Mucosa of rectum (tissue), 2 donors: ENCODE measurements at regions not wholly inside any gene's neighbourhood (a gene's known extent, or its start where the extent isn't known, plus 50 kb on each side); places are given as distances from the start of the nearest gene placed in this dataset.
"Not testable (repeated sequence)": the region's sequence is repeated elsewhere in the genome, so short reads cannot be mapped to it uniquely, and the experiment has no call there.

ENCODE experiments used
- H3K27ac ChIP-seq, 2 donors: one replicate each; pipeline ENCODE4 v1.7.0; 2013; ENCODE audit warnings: inconsistent platforms in 2 of 2, low read depth in 2 of 2, low read length in 2 of 2
- H3K27me3 ChIP-seq, 2 donors: one replicate each; pipeline ENCODE4 v1.7.0; 2013; ENCODE audit warnings: low read length in 2 of 2; ENCODE audit not compliant: control insufficient read depth in 2 of 2, insufficient read depth in 2 of 2
- H3K36me3 ChIP-seq, 2 donors: one replicate each; pipeline ENCODE4 v1.7.0; 2013; ENCODE audit warnings: low read length in 2 of 2; ENCODE audit not compliant: control insufficient read depth in 2 of 2, insufficient read depth in 2 of 2
- H3K4me1 ChIP-seq, 2 donors: one replicate each; pipeline ENCODE4 v1.7.0; 2013; ENCODE audit warnings: low read length in 2 of 2, mild to moderate bottlenecking in 1 of 2; ENCODE audit not compliant: control insufficient read depth in 2 of 2, insufficient read depth in 2 of 2
- H3K4me3 ChIP-seq, 2 donors: one replicate each; pipeline ENCODE4 v1.7.0; 2013; ENCODE audit warnings: low read length in 2 of 2
- H3K9ac ChIP-seq, 2 donors: one replicate each; pipeline ENCODE4 v1.7.0; 2013; ENCODE audit warnings: low read length in 2 of 2, low read depth in 1 of 2, mild to moderate bottlenecking in 1 of 2
- H3K9me3 ChIP-seq, 2 donors: one replicate each; pipeline ENCODE4 v1.7.0; 2013; ENCODE audit warnings: low read length in 2 of 2; ENCODE audit not compliant: control insufficient read depth in 2 of 2
- donor health status: healthy.
- donor health status: Normal muscosa, but diverticular disease.

GRCh38 chr3:169029674-169030285 is 633.7 kb downstream of the MECOM start:
- Histone ChIP-seq H3K27ac (no peak overlapping the region), H3K9ac (no peak overlapping the region), H3K9me3 (no peaks in the 10 kb centered on the region), H3K4me1 (no peaks in the 10 kb centered on the region), H3K4me3 (no peak overlapping the region), H3K27me3 (no peaks in the 10 kb centered on the region), H3K36me3 (no peaks in the 10 kb centered on the region)

GRCh38 chr3:169028716-169029115 is 634.8 kb downstream of the MECOM start:
- H3K36me3 ChIP-seq, result no peaks in the 10 kb centered on the region
- H3K4me1 ChIP-seq, result no peaks in the 10 kb centered on the region
- no peak overlapping the region for H3K27ac ChIP-seq
- H3K27me3 ChIP-seq, result no peaks in the 10 kb centered on the region
- H3K9me3 ChIP-seq, result no peaks in the 10 kb centered on the region
- no peak overlapping the region for H3K9ac ChIP-seq
- no peak overlapping the region for H3K4me3 ChIP-seq

DNA sequence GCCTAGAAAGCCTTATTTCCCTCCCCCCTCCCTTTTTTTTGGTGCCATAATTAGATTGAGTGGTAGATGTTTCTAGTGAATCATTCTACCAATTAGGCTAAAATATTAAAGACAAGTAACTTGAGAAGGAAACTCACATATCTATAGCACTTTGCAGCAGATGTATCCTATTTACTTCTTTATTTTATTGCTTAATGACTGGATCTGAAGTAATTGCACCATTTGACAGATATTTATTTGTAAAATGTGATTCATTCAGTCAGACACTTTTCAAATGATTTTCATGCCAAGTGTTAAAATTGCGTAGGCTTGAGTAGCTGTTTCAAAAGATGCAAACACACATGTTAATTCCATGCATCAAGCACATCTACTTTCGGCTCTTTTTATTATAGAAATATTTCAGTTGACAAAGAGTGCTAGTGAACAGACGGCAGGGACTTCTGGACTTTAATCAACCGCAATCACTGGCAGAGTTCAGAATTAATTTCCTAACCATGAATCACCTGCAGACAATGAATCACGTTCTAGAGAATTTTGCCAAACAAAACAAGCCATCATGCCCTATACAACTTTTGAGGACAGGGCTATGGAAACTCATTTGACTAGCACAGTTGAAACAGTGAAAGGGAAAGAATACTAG is 636.8 kb downstream of the MECOM start:
- no peak overlapping the region for H3K4me3 ChIP-seq
- H3K4me1 ChIP-seq, result no peaks in the 10 kb centered on the region

DNA sequence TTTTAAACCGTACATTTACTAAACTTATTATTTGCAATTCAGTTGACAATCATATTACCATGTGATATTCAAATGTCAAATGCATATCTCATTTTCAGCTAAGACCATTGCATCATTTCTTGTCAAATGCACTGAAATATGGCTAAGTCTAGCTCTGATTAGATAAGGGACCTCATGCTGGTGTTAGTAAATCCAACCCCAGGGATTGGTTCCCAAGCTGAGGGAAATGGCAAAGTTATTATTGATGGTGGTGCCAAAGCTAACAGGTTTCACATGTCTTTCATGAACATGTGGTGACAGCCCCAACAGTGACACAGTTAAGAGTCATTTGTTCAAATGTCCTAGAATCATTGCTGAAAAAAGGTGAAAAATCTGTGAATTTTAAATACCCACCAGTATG is 641.1 kb downstream of the MECOM start:
- Histone ChIP-seq H3K27me3 (no peaks in the 10 kb centered on the region), H3K36me3 (no peaks in the 10 kb centered on the region), H3K27ac (no peak overlapping the region), H3K9ac (no peak overlapping the region), H3K4me1 (no peaks in the 10 kb centered on the region), H3K4me3 (no peak overlapping the region), H3K9me3 (no peaks in the 10 kb centered on the region)

More for the DNA sequence above, 636.8 kb downstream of the MECOM start:
- Histone ChIP-seq H3K27ac (no peak overlapping the region), H3K27me3 (no peaks in the 10 kb centered on the region), H3K9ac (no peak overlapping the region), H3K9me3 (no peaks in the 10 kb centered on the region), H3K36me3 (no peaks in the 10 kb centered on the region)

DNA sequence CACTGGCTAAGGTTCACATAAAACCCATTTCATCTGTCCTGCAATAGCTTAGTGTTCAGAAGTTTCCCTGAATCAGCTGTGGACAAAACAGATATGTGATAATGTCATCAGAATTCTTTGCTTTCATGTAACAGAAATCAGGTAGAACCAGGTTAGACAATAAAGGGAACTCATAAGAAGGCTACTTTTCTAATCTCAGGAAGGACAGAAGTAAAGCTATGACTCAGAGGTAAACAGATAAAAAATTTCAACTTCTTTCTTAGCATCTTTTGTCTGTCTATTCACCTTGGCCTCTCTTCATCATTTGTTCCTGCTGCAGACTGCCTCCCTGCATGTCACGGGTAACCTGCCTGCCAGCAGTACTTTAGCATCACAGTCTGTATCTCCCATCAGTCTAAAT is 643.1 kb downstream of the MECOM start:
- H3K4me1 ChIP-seq, result no peaks in the 10 kb centered on the region
- H3K36me3 ChIP-seq, result no peaks in the 10 kb centered on the region
- H3K9ac ChIP-seq, result no peak overlapping the region
- no peak overlapping the region for H3K27ac ChIP-seq
- no peaks in the 10 kb centered on the region for H3K9me3 ChIP-seq
- H3K27me3 ChIP-seq, result no peaks in the 10 kb centered on the region
- no peak overlapping the region for H3K4me3 ChIP-seq

GRCh38 chr3:169009453-169009852 is 654.1 kb downstream of the MECOM start:
- Histone ChIP-seq H3K36me3 (no peaks in the 10 kb centered on the region), H3K4me1 (no peaks in the 10 kb centered on the region), H3K9ac (no peak overlapping the region), H3K4me3 (no peak overlapping the region), H3K27me3 (no peaks in the 10 kb centered on the region), H3K27ac (no peak overlapping the region), H3K9me3 (no peaks in the 10 kb centered on the region)

DNA sequence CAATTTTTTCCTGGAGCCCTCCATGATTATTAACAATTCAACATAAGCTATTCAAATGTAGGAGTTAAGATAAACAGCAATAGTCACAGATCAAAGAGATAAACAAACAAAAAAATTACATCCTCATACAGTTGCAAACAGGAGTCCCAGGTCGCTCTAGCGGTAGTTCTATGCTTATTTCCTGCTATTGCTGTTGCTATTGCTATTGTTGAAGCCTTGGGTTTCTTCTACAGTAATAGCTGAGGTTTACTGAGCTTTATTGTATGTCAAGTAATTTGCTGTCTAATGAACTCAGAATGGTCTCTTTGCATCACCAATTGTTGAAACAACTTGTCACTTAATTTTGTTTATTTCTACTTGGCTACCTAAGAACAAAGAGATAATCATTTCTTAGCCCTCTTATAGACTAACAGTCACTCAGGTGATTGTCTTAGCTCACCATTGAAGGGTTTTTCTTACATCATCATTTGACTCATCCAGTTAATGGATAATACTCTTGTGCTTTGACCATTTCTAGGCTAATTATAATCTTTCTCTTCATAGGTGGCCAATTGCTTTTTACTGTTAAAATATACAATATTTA is 654.6 kb downstream of the MECOM start:
- Histone ChIP-seq H3K27me3 (no peaks in the 10 kb centered on the region), H3K9me3 (no peaks in the 10 kb centered on the region), H3K27ac (no peak overlapping the region), H3K36me3 (no peaks in the 10 kb centered on the region), H3K9ac (no peak overlapping the region), H3K4me3 (no peak overlapping the region), H3K4me1 (no peaks in the 10 kb centered on the region)

DNA sequence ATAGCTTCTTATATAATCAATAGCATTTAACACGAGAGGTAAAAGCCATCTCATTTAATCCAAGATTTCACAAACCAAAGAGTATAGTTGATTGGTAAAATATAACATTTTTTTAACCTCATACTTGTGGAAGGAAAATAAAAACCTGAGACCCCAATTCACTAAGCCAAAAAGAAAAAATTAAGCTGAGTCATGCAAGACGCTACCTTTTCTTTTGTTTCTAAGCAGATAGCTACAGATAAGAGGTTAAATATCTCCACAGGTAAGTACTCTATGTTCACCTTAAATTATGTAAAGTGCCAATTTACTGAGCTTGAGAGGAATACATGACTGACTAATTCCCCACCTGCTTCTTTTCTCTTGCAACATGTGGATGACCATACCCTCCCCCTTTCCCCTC is 656.4 kb downstream of the MECOM start:
- H3K4me3 ChIP-seq, result no peak overlapping the region
- no peaks in the 10 kb centered on the region for H3K36me3 ChIP-seq
- H3K27me3 ChIP-seq, result no peaks in the 10 kb centered on the region
- H3K9me3 ChIP-seq, result no peaks in the 10 kb centered on the region
- no peak overlapping the region for H3K9ac ChIP-seq
- no peak overlapping the region for H3K27ac ChIP-seq
- no peaks in the 10 kb centered on the region for H3K4me1 ChIP-seq

DNA sequence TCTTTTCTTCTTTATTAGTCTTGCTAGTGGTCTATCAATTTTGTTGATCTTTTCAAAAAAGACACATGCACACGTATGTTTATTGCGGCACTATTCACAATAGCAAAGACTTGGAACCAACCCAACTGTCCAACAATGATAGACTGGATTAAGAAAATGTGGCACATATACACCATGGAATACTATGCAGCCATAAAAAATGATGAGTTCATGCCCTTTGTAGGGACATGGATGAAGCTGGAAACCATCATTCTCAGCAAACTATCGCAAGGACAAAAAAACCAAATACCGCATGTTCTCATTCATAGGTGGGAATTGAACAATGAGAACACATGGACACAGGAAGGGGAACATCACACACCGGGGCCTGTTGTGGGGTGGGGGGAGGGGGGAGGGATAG is 657.1 kb downstream of the MECOM start:
- H3K36me3 ChIP-seq, H3K27me3 ChIP-seq, H3K4me3 ChIP-seq, H3K9ac ChIP-seq, H3K4me1 ChIP-seq, H3K27ac ChIP-seq, H3K9me3 ChIP-seq: not testable (repeated sequence)

DNA sequence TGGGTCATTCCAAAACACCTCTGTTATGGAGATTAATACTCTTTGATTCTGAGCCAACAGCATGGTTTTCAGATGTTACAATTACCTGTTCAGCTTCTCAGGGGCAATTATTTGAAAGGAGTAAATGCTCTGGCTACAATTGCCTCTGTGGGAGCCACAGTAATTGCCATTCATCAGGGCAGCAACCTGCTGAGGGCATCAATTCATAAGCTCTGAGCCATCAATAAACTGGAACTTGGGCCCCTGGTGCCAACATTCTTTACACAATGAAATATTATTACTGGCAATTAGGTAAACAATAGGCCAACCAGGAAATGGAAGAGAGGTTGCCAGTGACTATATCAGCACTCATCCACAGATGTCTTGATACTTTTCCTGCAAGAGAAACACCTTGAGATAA is 660.8 kb downstream of the MECOM start:
- no peaks in the 10 kb centered on the region for H3K27me3 ChIP-seq
- no peak overlapping the region for H3K4me3 ChIP-seq
- H3K27ac ChIP-seq, result no peak overlapping the region
- H3K36me3 ChIP-seq, result no peaks in the 10 kb centered on the region
- H3K9ac ChIP-seq, result no peak overlapping the region
- H3K4me1 ChIP-seq, result no peaks in the 10 kb centered on the region
- H3K9me3 ChIP-seq, result no peaks in the 10 kb centered on the region
